Loucy (cell line): ENCODE measurements at regions not wholly inside any gene's neighbourhood (a gene's known extent, or its start where the extent isn't known, plus 50 kb on each side); places are given as distances from the start of the nearest gene placed in this dataset.
"Not testable (repeated sequence)": the region's sequence is repeated elsewhere in the genome, so short reads cannot be mapped to it uniquely, and the experiment has no call there.

Experiments used
- H2AFZ ChIP-seq: fragments of 200-600 bp; sonication (generic); 2 replicates; pipeline ENCODE4 v1.6.0; 2016; ENCODE audit warnings: antibody characterized with exemption, mild to moderate bottlenecking, low read length, moderate library complexity
- H3F3A ChIP-seq: fragments of 200-600 bp; 2 replicates; pipeline ENCODE4 v1.6.0; 2016; ENCODE audit warnings: antibody characterized with exemption, low read depth, mild to moderate bottlenecking
- H3K27me3 ChIP-seq: fragments of 200-600 bp; sonication (generic); 2 replicates; pipeline ENCODE4 v1.6.1; 2014; ENCODE audit warnings: low read length, mild to moderate bottlenecking; ENCODE audit not compliant: insufficient read depth, poor library complexity, severe bottlenecking
- H3K36me3 ChIP-seq: fragments of 200-600 bp; sonication (generic); 2 replicates; pipeline ENCODE4 v1.6.1; 2016; ENCODE audit warnings: low read length; ENCODE audit not compliant: insufficient read depth
- H3K4me1 ChIP-seq: fragments of 200-600 bp; sonication (generic); 2 replicates; pipeline ENCODE4 v1.5.1; 2014; ENCODE audit warnings: low read length, mild to moderate bottlenecking; ENCODE audit not compliant: insufficient read depth, poor library complexity, severe bottlenecking
- H3K4me2 ChIP-seq: fragments of 200-600 bp; sonication (generic); 2 replicates; pipeline ENCODE4 v1.6.0; 2014; ENCODE audit warnings: antibody characterized with exemption, low read length, low read depth, mild to moderate bottlenecking; ENCODE audit not compliant: poor library complexity, severe bottlenecking
- H3K4me3 ChIP-seq: fragments of 200-600 bp; sonication (generic); 2 replicates; pipeline ENCODE4 v1.5.1; 2014; ENCODE audit warnings: low read length, mild to moderate bottlenecking, mixed read lengths; ENCODE audit not compliant: poor library complexity, severe bottlenecking
- H3K79me2 ChIP-seq: fragments of 200-600 bp; sonication (generic); 2 replicates; pipeline ENCODE4 v1.6.1; 2014; ENCODE audit warnings: low read length; ENCODE audit not compliant: insufficient read depth
- H3K9ac ChIP-seq: fragments of 200-600 bp; sonication (generic); 2 replicates; pipeline ENCODE4 v1.6.0; 2014; ENCODE audit warnings: mild to moderate bottlenecking, low read depth, low read length, moderate library complexity; ENCODE audit not compliant: poor library complexity, severe bottlenecking
- H3K9me2 ChIP-seq: fragments of 200-600 bp; sonication (generic); replicated peaks from 2 replicates; pipeline ENCODE4 v1.6.1; 2016; ENCODE audit warnings: low read depth, low read length, mixed read lengths
- H3K9me3 ChIP-seq: fragments of 200-600 bp; sonication (generic); 2 replicates; pipeline ENCODE4 v1.6.1; 2014; ENCODE audit warnings: mild to moderate bottlenecking, antibody characterized with exemption, low read length, low read depth; ENCODE audit not compliant: insufficient read depth
- H4K20me1 ChIP-seq: fragments of 200-600 bp; sonication (generic); 2 replicates; pipeline ENCODE4 v1.6.0; 2014; ENCODE audit warnings: antibody characterized with exemption, low read length, mild to moderate bottlenecking; ENCODE audit not compliant: insufficient read depth, poor library complexity, severe bottlenecking
- EZH2phosphoT487 ChIP-seq: fragments of 200-600 bp; IDR thresholded peaks from 2 replicates; pipeline ENCODE4 v1.6.1; 2018; ENCODE audit warnings: antibody characterized with exemption, mild to moderate bottlenecking, moderate library complexity, borderline replicate concordance
- TF ChIP-seq, protein P1 (sequence below): fragments of 200-600 bp; sonication (generic); conservative IDR thresholded peaks from 2 replicates; pipeline ENCODE4 v1.5.1; 2014; ENCODE audit warnings: mild to moderate bottlenecking, antibody characterized with exemption, low read length

DNA sequence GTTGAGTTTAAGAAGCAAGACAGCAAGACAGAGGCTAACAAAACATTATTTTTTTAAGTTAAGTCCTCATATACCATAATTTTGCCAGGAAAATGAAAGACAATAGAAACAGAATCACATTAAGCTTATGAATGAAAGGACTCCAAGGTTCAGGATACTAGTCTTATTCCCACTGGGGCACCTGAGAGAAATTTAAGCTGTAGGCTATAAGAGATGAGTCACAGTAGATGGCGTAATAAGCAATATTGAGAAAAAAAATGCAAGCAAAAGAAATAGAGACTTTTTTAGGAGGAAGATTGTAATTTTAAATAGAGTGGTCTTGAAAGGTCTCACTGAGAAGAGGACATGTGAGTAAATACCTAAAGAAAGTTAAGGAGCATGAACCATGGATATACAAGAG is 57.1 kb upstream of the KIF2B start:
- H3K9ac ChIP-seq: no peak overlapping the region
- no peak overlapping the region for H2AFZ ChIP-seq
- no peak overlapping the region for H3K4me2 ChIP-seq
- no peaks in the 10 kb centered on the region for H3K27me3 ChIP-seq
- no peaks in the 10 kb centered on the region for H3K9me2 ChIP-seq
- no peaks in the 10 kb centered on the region for H3K36me3 ChIP-seq
- no peaks in the 10 kb centered on the region for H3K79me2 ChIP-seq
- TF ChIP-seq, protein P1, sequence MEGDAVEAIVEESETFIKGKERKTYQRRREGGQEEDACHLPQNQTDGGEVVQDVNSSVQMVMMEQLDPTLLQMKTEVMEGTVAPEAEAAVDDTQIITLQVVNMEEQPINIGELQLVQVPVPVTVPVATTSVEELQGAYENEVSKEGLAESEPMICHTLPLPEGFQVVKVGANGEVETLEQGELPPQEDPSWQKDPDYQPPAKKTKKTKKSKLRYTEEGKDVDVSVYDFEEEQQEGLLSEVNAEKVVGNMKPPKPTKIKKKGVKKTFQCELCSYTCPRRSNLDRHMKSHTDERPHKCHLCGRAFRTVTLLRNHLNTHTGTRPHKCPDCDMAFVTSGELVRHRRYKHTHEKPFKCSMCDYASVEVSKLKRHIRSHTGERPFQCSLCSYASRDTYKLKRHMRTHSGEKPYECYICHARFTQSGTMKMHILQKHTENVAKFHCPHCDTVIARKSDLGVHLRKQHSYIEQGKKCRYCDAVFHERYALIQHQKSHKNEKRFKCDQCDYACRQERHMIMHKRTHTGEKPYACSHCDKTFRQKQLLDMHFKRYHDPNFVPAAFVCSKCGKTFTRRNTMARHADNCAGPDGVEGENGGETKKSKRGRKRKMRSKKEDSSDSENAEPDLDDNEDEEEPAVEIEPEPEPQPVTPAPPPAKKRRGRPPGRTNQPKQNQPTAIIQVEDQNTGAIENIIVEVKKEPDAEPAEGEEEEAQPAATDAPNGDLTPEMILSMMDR: no peak
- no peak for TF ChIP-seq EZH2phosphoT487
- H3K4me3 ChIP-seq: no peak overlapping the region
- H3F3A ChIP-seq: no peaks in the 10 kb centered on the region
- no peaks in the 10 kb centered on the region for H3K4me1 ChIP-seq
- H3K9me3 ChIP-seq: no peaks in the 10 kb centered on the region
- no peaks in the 10 kb centered on the region for H4K20me1 ChIP-seq

DNA sequence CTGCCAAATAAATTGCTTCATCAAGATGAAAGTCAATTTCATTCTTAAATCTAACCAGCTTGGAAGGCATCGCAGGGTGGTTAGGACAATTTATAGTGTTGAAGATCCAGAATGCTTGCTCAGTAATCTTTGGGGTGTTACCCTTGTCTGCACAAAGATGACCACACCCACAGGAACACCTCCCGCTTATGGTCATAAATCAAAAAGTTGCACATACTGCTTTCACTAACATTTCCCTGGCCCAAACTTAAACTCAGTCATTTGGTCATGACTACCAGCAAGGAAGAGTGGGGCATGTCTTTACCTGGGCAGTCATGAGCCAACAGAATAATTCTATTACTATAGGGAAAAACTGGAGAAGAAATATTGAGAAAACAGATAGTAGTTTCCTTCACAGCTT is 57.6 kb upstream of the KIF2B start:
- H3K9me3 ChIP-seq: no peaks in the 10 kb centered on the region
- no peak overlapping the region for H3K9ac ChIP-seq
- H2AFZ ChIP-seq: no peak overlapping the region
- no peaks in the 10 kb centered on the region for H3K4me1 ChIP-seq
- no peaks in the 10 kb centered on the region for H3K9me2 ChIP-seq
- no peaks in the 10 kb centered on the region for H3K36me3 ChIP-seq
- no peak overlapping the region for H3K4me3 ChIP-seq
- H3F3A ChIP-seq: no peaks in the 10 kb centered on the region
- no peaks in the 10 kb centered on the region for H3K79me2 ChIP-seq
- H3K4me2 ChIP-seq: no peak overlapping the region
- no peaks in the 10 kb centered on the region for H3K27me3 ChIP-seq
- no peaks in the 10 kb centered on the region for H4K20me1 ChIP-seq
- TF ChIP-seq, protein P1: no peak
- no peak for TF ChIP-seq EZH2phosphoT487

DNA sequence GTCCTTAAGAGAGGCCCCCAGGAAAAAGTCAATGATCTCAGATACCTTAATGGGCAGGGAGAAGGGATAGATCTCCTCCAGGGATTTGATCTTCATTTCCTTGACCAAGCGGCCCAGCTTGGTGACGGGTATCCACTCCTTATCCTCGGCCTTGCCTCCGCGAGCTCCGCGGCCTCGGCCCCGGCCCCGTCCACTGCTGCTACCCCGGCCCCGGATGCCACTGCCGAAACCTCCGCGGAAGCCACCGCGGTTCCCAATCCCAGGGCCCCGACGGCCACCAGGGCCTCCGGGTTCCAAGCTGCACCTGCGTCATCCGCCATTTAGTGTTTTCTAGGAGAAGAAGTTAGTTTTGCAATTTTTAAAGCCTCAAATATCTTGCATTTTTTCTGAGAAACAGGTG is 65.2 kb upstream of the KIF2B start:
- Histone ChIP-seq H3K4me3 (no peak overlapping the region), H3K9ac (no peak overlapping the region), H3K36me3 (no peaks in the 10 kb centered on the region), H3K9me2 (no peaks in the 10 kb centered on the region), H3K27me3 (no peaks in the 10 kb centered on the region), H3K4me2 (no peak overlapping the region), H3K79me2 (no peaks in the 10 kb centered on the region), H3F3A (no peaks in the 10 kb centered on the region), H2AFZ (no peak overlapping the region), H4K20me1 (no peaks in the 10 kb centered on the region), H3K9me3 (no peaks in the 10 kb centered on the region), H3K4me1 (no peaks in the 10 kb centered on the region)
- no peak for TF ChIP-seq EZH2phosphoT487
- TF ChIP-seq, protein P1: no peak

DNA sequence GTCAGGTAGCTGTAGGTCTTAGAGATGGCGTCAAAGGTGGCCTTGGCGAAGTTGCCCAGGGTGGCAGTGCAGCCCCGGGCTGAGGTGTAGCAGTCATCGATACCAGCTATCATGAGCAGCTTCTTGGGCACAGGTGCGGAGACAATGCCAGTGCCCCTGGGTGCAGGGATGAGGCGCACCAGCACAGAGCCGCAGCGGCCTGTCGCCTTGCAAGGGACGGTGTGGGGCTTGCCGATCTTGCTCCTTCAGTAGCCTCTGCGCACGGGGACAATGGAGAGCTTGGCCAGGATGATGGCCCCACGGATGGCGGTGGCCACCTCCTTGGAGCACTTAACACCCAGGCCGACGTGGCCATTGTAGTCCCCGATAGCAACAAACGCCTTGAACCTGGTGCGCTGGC is 65.6 kb upstream of the KIF2B start:
- H3K4me1 ChIP-seq, H3K36me3 ChIP-seq, H3F3A ChIP-seq, H2AFZ ChIP-seq, H3K9me2 ChIP-seq, H3K79me2 ChIP-seq, H3K9me3 ChIP-seq, H3K4me2 ChIP-seq, H3K9ac ChIP-seq, H4K20me1 ChIP-seq, H3K4me3 ChIP-seq, H3K27me3 ChIP-seq: not testable (repeated sequence)
